ENCODE measurements at regions not wholly inside any gene's neighbourhood (a gene's known extent, or its start where the extent isn't known, plus 50 kb on each side); places are given as distances from the start of the nearest gene placed in this dataset.

DNA sequence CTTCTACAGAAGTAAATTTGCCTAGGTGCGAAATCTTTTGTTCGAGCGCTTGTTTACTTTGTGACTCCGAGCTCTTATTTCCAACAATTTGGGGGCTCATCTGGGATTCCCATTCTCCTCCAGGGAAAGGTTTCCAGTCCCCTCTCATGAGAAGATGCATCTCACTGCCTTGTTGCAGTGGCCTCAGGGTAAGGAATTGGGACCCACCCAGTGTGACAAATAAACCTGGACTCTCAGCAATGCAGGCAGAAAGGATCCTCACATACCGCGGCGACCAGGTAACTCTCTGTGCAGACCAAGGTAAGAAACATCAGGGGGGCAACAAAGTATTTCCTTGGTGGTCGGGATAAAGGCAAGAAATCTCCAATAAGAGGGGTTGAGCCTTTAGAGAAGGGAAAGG lies 1169.3 kb downstream of the DSC3 start:
- no peak for TF ChIP-seq MAFK (IDR thresholded peaks at IDR 0.05; ENCODE audit: partially characterized antibody)
- TF ChIP-seq ZSCAN20 (CRISPR knock-in tag; IDR thresholded peaks at IDR 0.05) = no peak
- no peak for TF ChIP-seq KDM1A (IDR thresholded peaks at IDR 0.05; ENCODE audit: low read depth)
